MM.1S (cell line): ENCODE measurements at regions not wholly inside any gene's neighbourhood (a gene's known extent, or its start where the extent isn't known, plus 50 kb on each side); places are given as distances from the start of the nearest gene placed in this dataset.

Experiments used
- CTCF ChIP-seq: fragments of 300-600 bp; sonication (generic); IDR thresholded peaks from 2 replicates; pipeline ENCODE4 v1.5.1; 2016; ENCODE audit warnings: antibody characterized with exemption, low read length, mixed read lengths
- EZH2 ChIP-seq: fragments of 300-600 bp; sonication (generic); optimal IDR thresholded peaks from 2 replicates; pipeline ENCODE3; 2017; ENCODE audit warnings: low read depth, mild to moderate bottlenecking, antibody characterized with exemption, low read length, mixed read lengths

DNA sequence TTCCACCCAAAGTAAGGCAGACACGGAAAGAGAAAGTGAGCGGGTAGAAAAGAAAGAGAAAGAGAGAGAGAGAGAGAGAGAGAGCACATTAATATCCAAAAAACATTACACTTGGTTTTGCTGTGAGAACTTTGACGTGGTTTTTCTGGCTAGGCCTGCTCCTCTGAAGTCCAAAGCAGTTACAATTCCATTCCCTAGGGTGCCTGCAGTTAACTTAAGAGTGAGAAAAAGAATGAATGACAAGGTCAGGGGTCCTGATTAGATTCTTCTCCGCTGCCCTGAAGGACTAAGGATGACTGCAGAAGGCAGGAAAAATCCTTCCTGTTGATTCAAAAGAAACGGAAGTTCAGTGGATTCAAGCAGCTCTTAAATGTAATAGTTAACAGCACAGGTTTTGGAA is 589.8 kb downstream of the PRELID2 start:
- TF ChIP-seq CTCF, result no peak
- no peak for TF ChIP-seq EZH2
